ENCODE measurements at regions not wholly inside any gene's neighbourhood (a gene's known extent, or its start where the extent isn't known, plus 50 kb on each side); places are given as distances from the start of the nearest gene placed in this dataset.

DNA sequence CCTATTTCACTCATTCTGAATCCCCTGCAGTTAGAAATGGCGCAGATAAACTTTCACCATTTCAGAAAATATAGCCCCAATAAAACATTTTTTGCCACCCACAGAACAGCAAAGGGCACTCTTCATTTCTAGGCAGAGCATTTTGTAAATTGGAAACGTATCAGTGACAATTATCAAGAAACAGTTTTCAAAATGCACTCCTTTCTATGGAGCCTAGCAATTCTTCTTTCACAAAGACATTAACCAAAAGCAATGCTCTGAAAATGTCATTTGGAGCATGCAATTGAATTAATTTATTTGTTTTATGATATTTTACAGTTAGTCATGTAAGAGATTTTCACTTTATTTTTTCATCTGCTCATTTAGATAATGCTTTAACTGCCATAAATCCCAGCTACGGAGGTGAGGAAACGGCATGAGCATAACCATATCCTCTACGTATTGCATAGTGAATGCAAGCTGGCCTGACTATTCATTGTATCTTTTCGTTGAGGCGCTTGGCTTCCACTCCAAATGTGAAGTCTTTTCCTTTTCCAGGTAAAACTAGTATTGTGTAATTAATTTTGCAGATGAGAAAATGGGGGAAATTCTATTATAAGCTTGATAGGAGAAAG, 813.4 kb downstream of the C6orf118 start:
- no peak for DNase-seq (ENCODE audit: low read depth in 1 of 2, low spot score in 1 of 2)

GRCh38 chr6:164478426-164478825, 831.0 kb downstream of the C6orf118 start:
- no peak for DNase-seq (ENCODE audit: low read depth in 1 of 2, low spot score in 1 of 2)

DNA sequence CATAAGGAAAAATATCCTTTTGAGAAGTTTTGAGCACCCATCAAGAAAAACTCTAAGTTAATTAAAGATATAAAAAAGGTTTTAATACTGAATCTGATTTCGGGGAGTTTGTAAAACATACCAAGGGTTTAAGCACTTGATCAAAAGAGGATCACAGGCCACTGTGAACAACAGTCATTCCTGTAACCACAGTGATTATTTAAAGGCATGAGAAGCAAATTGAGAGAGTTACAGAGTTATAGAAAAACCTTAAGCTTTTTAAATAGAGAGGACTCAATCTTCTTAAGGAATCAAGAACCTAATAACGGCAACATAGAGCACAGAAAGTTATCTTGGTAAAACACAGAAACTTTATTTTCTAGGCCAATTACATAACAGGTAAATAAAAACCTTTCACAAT, 831.6 kb downstream of the C6orf118 start:
- DNase-seq (ENCODE audit: low read depth in 1 of 2, low spot score in 1 of 2): no peak

DNA sequence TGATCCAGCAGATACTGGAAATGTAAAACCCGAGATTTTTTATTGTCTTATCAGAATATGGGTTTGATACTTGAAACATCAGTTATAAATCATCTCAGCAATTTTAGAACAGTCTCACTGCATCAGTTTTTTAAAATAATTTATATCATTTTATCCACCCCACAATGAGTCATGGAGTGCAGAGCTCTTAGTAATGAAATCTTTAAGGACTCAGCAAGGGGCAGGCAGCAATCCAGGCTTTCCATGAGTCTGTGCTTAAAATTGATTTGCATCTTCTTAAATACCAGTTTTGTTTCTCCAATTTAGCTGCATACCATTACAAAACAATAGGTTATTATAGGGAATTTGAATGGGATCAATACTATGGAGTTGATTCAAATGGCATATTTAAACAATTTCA, 832.3 kb downstream of the C6orf118 start:
- no peak for DNase-seq (ENCODE audit: low read depth in 1 of 2, low spot score in 1 of 2)

DNA sequence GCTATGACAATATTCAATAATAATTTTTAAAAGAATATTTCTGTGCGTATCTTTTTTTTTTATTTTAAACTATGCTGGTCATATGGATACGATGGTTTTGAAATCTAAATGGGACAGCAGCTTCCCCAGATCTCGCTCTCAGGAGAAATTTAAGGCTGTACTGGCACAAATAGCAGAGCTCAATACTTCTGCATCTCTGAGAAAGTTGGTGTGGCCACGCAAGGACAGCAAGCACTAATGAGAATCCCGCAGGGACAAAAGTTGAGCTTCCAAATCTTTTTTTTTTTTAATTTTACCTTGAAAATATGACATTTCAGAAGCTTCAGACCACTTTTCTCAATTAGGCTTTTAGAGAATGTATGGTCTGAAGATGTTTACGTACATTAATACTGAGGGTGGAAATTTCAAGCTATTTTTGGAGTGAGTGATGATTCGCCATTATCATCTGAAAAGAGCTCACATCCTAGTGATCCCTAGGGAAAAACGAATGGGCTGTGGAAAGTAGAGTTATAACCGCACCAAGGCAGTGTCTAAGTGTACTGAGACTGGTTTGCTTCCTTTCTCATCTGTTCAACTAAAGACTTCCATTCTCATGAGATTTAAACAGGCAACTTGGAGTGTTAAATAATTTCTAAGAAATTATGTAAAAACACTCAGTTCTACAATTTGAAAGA, 840.0 kb downstream of the C6orf118 start:
- no peak for DNase-seq (ENCODE audit: low read depth in 1 of 2, low spot score in 1 of 2)

DNA sequence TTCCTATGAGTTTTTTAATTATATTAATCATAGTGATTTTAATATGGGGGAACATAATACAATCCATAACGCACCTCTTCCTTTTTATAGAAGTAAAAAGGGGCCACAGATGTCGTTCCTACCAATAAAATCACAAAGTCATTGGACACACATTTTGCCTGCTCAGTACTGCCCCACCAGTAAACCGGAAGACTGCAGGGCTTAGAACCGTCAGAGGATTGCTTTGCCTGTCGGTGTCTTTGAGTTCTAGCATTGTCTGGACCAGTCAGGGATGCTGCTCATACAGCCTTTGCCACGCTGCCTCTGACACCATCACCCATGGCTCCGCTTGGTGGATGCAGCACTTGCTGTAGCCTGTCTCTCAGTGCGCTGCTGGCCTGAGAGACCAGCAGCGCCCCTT, 853.6 kb downstream of the C6orf118 start:
- DNase-seq (ENCODE audit: low read depth in 1 of 2, low spot score in 1 of 2): no peak

DNA sequence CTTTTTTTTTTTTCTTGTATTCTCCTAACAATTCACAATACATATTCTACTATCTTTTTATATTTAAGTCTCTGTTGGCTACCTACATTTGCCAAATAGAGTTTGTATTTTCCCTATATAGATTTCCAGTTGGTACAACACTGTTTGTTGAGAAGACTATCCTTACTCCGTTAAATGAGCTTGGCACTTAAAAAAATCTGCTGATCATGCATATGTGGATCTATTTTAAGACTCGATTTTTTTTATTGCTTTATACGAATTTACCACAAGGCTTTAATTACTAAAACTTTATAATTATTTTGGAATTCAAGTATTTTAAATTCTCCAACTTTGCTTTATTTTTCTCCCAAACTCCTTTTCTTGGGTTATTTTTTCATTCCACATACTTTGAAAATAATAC, 855.6 kb downstream of the C6orf118 start:
- no peak for DNase-seq (ENCODE audit: low read depth in 1 of 2, low spot score in 1 of 2)

DNA sequence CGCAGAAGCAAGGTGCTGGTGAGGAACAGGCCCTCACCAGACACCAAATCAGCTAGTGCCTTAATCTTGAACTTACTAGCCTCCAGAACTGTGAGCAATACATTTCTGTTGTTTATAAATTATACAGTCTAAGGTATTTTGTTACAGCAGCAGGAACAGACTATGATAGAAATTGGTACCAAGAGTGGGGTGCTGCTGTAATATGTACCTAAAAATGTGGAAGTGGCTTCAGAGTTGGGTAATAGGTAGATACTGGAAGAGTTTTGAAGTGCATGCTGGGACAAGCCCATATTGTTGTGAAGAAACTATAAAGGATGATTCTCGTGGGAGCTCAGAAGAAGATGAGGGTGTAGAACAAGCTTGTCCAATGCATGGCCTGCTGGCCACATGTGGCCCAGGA, 866.8 kb downstream of the C6orf118 start:
- no peak for DNase-seq (ENCODE audit: low read depth in 1 of 2, low spot score in 1 of 2)

DNA sequence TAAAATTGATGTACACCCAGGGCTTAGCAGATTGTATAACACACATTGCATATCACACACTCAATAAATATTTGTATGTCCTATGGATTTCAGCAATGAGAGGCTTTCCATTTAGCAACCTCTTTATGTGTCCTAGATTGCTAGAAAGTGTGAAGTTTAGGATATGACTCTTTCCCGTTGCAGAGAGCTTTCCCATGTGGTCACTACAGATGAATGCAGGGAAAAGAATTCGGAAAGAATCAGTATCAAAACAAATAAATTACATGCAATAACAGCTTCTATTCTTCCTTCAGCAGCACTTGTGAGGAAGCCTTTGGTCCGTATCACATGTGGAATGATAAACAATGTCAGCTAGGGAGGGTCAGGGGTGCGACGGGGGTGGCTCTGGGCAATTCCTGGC, 870.1 kb downstream of the C6orf118 start:
- no peak for DNase-seq (ENCODE audit: low read depth in 1 of 2, low spot score in 1 of 2)

GRCh38 chr6:164436976-164437375, 872.4 kb downstream of the C6orf118 start:
- no peak for DNase-seq (ENCODE audit: low read depth in 1 of 2, low spot score in 1 of 2)

GRCh38 chr6:164427728-164428402, 881.5 kb downstream of the C6orf118 start:
- DNase-seq (ENCODE audit: low read depth in 1 of 2, low spot score in 1 of 2): no peak

DNA sequence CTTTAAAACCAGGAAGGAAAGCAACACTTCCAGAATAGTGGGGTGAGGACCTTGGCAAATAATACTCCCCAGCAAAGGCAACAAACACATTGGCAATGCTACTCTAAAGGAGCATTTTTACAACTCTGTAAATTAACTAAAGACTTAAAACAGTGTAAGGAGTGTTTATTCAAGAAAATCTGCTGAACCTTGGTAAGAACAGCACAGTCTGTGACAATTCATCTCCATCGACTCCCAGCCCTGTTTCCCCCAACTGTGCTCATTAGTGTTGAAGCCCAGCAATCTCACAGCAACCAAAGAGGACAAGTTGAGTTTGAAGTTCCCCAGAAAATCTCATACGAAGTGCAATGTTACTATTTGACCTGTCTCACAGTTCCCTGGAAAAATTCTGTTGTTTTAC, 884.9 kb downstream of the C6orf118 start:
- DNase-seq (ENCODE audit: low read depth in 1 of 2, low spot score in 1 of 2): no peak

- no peak for DNase-seq (ENCODE audit: low read depth in 1 of 2, low spot score in 1 of 2)
These were observed 890.3 kb downstream of the C6orf118 start for GRCh38 chr6:164419099-164419498.

- no peak for DNase-seq (ENCODE audit: low read depth in 1 of 2, low spot score in 1 of 2)
These were observed 891.2 kb downstream of the C6orf118 start for GRCh38 chr6:164418262-164418588.

DNA sequence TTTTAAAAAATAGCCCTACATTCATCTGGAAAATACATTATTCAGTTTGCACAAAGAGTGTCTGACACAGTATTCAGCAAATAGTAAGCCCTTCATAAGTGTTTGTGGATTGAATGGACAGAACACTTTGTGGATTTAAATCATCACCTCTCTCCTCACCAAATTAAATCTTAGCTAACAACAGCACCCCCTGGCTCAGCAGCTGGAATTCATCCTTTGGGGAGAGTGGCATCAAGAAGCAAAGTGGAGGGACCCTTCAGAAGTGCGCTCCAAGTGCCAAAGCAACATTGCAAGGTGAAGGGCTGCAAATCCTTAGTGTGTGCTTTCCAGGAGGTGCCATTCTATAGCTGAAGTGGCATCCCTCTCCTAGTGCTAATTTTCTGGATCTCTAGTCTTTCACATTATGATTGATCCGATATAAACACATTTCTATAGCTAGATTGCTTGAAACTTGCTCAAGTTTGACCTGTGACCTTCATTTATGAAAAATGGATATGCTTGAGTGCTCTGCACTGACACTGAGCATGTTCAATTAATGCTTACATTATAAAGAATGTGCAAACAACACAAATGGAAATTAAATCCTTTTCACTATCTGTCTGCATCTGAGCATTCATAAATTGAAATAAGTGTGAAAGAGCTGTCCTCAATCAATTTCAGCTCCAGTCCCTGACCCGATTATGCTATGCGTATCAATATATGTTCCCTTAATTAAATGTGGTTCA, 891.7 kb downstream of the C6orf118 start:
- no peak for DNase-seq (ENCODE audit: low read depth in 1 of 2, low spot score in 1 of 2)

GRCh38 chr6:164415832-164416563, 893.4 kb downstream of the C6orf118 start:
- no peak for DNase-seq (ENCODE audit: low read depth in 1 of 2, low spot score in 1 of 2)

DNA sequence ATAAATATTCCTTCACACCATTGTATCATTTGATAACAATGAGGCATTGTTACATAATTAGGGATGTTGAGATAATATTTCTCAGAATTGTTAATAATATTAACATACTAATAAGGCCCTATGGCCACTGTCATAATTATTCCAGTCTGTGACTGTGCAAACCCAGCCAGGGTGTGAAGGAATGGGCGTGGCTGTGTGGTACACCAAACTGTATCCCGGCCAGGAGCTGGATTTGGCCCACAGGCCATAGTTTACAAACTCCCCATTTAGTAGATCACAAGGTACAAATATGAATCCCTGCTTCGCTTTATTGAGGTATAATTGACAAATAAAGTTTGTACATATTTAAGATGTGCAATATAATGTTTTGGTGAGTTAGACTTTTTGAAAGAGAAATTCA, 894.7 kb downstream of the C6orf118 start:
- DNase-seq (ENCODE audit: low read depth in 1 of 2, low spot score in 1 of 2): no peak

GRCh38 chr6:164412566-164412965, 896.8 kb downstream of the C6orf118 start:
- DNase-seq (ENCODE audit: low read depth in 1 of 2, low spot score in 1 of 2): no peak

GRCh38 chr6:164410017-164410416, 899.4 kb downstream of the C6orf118 start:
- no peak for DNase-seq (ENCODE audit: low read depth in 1 of 2, low spot score in 1 of 2)

DNA sequence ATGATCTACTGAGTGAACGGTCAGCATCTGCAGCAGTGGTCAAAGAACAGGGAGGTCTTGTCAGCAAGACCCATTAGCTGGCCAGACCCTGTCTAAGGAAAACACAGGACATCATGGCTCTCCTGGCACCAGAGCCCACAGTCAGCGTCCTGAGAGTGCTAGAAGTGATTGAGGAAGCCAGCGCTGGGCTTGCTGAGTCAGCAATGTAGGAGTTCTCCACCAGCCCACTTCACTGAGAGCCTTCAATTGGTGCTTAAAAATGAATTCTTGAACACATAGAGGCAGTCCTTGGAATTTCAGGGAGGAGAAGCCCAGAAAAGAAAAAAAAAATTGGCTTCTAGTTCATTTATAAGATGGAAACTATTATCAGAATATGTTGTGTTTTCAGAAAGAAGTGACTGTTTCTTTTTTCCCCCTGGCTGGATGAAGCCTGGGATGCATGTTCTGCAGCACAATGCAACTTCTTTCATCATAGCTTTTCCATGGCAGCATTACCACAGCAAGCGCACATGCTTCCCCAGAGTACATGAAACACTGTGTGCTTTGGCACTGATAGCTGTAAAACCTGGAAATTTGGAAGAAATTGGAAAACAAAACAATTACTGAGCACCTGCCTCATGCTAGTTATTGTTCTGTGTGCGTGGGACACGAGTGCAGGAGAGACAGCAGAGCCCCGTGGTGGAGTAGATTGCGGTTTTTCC, 899.9 kb downstream of the C6orf118 start:
- no peak for DNase-seq (ENCODE audit: low read depth in 1 of 2, low spot score in 1 of 2)

GRCh38 chr6:164408868-164409267, 900.5 kb downstream of the C6orf118 start:
- no peak for DNase-seq (ENCODE audit: low read depth in 1 of 2, low spot score in 1 of 2)

Data from activated CD4-positive, alpha-beta T cell treated with anti-CD3 and anti-CD28 coated beads, Interleukin-2, amount 50 U/mL, for 24 hours (primary cell).